HG02943 (cell line): ENCODE measurements at regions not wholly inside any gene's neighbourhood (a gene's known extent, or its start where the extent isn't known, plus 50 kb on each side); places are given as distances from the start of the nearest gene placed in this dataset.
"Not testable (repeated sequence)": the region's sequence is repeated elsewhere in the genome, so short reads cannot be mapped to it uniquely, and the experiment has no call there.

Experiments used
- ATAC-seq: cut with Tn5 transposase; IDR thresholded peaks from one replicate; pipeline ENCODE4 v1.9.1; 2021; ENCODE audit warnings: mild to moderate bottlenecking, low read depth, moderate library complexity; ENCODE audit not compliant: unreplicated experiment

GRCh38 chr18:43341014-43341413, 63.7 kb upstream of the SYT4 start:
- ATAC-seq, result no peak

GRCh38 chr18:43350176-43350575, 72.9 kb upstream of the SYT4 start:
- no peak for ATAC-seq

- no peak for ATAC-seq
Measured at GRCh38 chr18:43364535-43364934, 87.2 kb upstream of the SYT4 start.

GRCh38 chr18:43367895-43368294, 90.6 kb upstream of the SYT4 start:
- ATAC-seq, result no peak

- ATAC-seq, result not testable (repeated sequence)
Measured at GRCh38 chr18:43369311-43369710, 92.0 kb upstream of the SYT4 start.

GRCh38 chr18:43372773-43373172, 95.5 kb upstream of the SYT4 start:
- no peak for ATAC-seq

GRCh38 chr18:43380104-43380672, 102.9 kb upstream of the SYT4 start:
- no peak for ATAC-seq

- ATAC-seq, result no peak
Measured at GRCh38 chr18:43382641-43383403, 105.5 kb upstream of the SYT4 start.

- ATAC-seq, result no peak
Measured at GRCh38 chr18:43389163-43389562, 111.9 kb upstream of the SYT4 start.

- no peak for ATAC-seq
Measured at GRCh38 chr18:43392168-43392567, 114.9 kb upstream of the SYT4 start.

- no peak for ATAC-seq
Measured at GRCh38 chr18:43393174-43393573, 115.9 kb upstream of the SYT4 start.

- ATAC-seq, result no peak
Measured at GRCh38 chr18:43396266-43396665, 119.0 kb upstream of the SYT4 start.

GRCh38 chr18:43398601-43399000, 121.3 kb upstream of the SYT4 start:
- no peak for ATAC-seq

- ATAC-seq, result no peak
Measured at GRCh38 chr18:43405097-43405496, 127.8 kb upstream of the SYT4 start.

- ATAC-seq, result no peak
Measured at GRCh38 chr18:43414006-43414405, 136.7 kb upstream of the SYT4 start.

GRCh38 chr18:43420091-43420490, 142.8 kb upstream of the SYT4 start:
- no peak for ATAC-seq

GRCh38 chr18:43420950-43421349, 143.7 kb upstream of the SYT4 start:
- ATAC-seq, result no peak

- no peak for ATAC-seq
Measured at GRCh38 chr18:43422518-43422917, 145.2 kb upstream of the SYT4 start.

- no peak for ATAC-seq
Measured at GRCh38 chr18:43435851-43436250, 158.6 kb upstream of the SYT4 start.

- ATAC-seq, result no peak
Measured at GRCh38 chr18:43442131-43442530, 164.8 kb upstream of the SYT4 start.

GRCh38 chr18:43442571-43442970, 165.3 kb upstream of the SYT4 start:
- no peak for ATAC-seq

GRCh38 chr18:43465483-43465882, 188.2 kb upstream of the SYT4 start:
- no peak for ATAC-seq
